ENCODE measurements at regions not wholly inside any gene's neighbourhood (a gene's known extent, or its start where the extent isn't known, plus 50 kb on each side); places are given as distances from the start of the nearest gene placed in this dataset.
"Not testable (repeated sequence)": the region's sequence is repeated elsewhere in the genome, so short reads cannot be mapped to it uniquely, and the experiment has no call there.

GRCh38 chr1:60823151-60823550 lies 259.2 kb upstream of the NFIA start:
- no peak overlapping the region for H3K4me3 ChIP-seq (ENCODE audit: low read depth, low read length)

DNA sequence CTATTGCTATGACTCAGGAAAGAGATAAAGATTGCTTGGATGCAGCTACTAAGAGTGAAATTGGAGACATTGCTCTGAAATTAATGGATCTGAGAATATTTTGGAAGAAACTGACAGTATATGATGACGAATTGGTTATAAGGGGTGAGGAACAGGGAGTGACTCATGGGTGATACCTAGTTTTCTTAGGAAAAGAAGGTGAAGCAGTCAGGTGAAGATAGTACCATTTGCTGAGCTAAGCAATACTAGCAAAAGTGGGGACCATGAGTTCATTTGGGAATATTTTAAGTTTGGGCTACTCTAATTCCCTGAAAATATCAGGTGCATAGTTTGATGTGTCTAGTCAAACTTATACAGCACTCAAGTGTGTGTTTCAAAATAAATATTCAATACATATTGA lies 260.1 kb upstream of the NFIA start:
- H3K4me3 ChIP-seq (ENCODE audit: low read depth, low read length), result no peak overlapping the region

- no peak overlapping the region for H3K4me3 ChIP-seq (ENCODE audit: low read depth, low read length)
Measured at GRCh38 chr1:60821156-60821555, 261.2 kb upstream of the NFIA start.

DNA sequence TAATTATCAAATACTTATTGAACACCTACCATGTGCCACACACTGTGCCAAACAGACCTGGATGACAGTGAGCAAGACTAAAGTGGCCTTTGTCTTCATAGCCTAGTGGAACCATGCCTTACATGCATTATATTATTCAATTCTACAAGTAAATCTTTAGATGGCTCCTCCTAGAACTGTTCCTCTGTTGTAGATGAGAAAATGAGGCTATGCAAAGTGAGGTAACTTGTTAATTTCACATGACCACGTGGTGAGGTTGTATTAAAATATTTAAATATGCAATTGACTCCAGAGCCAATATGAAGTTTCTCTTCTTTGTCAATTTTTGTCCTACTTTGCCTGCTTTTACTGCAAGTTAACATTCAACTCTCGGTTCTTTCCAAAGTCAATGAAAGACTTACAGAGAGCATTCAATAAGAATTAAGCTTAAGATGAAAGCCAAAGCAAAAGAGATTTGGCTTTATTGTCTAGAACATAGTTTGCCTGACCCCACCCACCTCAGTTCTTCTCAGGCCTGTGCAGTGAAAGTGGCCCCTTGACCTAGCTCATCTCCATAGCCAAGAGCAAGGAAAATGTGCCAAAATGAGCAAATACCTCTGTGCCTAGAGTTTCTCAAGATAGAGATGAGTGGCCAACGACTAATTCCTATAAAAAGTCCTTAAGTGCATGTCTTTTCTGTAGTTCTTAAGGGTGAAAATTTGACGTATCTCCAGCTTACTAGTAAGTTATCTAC lies 263.2 kb upstream of the NFIA start:
- no peak overlapping the region for H3K4me3 ChIP-seq (ENCODE audit: low read depth, low read length)

DNA sequence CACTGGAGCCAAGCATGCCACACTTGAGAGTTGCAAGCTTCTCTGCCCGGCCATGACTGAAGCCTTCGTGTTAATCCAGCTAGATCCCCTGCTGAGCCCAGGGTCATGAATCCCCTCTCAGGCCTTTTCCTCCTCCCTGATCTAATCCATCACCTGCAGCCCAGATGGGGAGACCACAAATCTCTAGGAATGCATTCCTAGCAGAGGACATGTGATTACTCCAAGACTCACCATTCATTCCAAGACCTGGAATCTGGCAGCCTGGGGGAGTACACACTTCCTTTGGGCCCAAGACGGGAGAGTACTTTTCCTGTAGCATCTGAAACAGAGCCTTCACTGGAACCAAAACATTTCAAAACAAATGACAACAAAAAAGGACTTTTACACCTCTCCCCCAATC lies 269.3 kb upstream of the NFIA start:
- H3K4me3 ChIP-seq (ENCODE audit: low read depth, low read length), result no peak overlapping the region

GRCh38 chr1:60809204-60809980 lies 273.0 kb upstream of the NFIA start:
- no peak overlapping the region for H3K4me3 ChIP-seq (ENCODE audit: low read depth, low read length)

GRCh38 chr1:60808676-60809075 lies 273.7 kb upstream of the NFIA start:
- H3K4me3 ChIP-seq (ENCODE audit: low read depth, low read length), result no peak overlapping the region

- no peak overlapping the region for H3K4me3 ChIP-seq (ENCODE audit: low read depth, low read length)
Measured at GRCh38 chr1:60802884-60803283, 279.5 kb upstream of the NFIA start.

- H3K4me3 ChIP-seq (ENCODE audit: low read depth, low read length), result no peak overlapping the region
Measured at GRCh38 chr1:60797351-60797750, 285.0 kb upstream of the NFIA start.

DNA sequence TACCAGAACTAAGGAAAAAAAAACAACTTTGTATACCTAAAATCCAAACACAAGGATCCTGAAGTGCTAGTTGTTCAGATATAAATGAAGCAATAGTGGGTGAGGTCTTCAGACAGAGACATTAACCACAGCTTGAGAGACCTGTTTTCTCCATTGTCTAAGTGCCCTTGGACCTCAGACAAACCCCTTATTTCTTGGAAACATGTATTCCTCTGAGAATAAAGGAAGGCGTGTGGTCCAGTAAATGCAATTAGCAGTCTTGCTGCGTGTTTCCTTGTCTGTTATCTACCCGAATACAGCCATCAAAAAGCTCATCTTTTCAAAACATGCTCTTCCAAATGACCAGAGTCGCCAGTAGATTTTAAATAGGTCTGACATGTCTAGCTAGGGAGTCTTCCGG lies 291.1 kb upstream of the NFIA start:
- no peak overlapping the region for H3K4me3 ChIP-seq (ENCODE audit: low read depth, low read length)

- not testable (repeated sequence) for H3K4me3 ChIP-seq (ENCODE audit: low read depth, low read length)
Measured at GRCh38 chr1:60773099-60773498, 309.3 kb upstream of the NFIA start.

DNA sequence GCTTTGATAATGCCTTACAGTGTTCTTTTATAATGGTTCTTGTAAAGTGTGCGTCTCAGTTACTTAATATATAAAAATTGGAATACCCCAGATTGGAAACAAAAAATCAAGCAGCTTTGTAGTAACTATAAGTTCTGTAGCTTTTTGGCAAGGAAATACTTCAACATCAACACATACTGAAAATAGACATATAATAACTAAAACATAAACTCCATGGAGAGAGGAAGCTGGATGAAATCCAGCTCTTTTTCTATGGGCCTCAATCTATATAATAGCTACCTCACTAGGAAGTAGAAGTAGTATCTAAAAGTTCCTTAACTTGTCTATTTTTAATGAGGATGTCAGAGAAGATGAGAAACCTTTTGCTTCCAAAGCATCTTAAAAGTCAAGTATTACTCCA lies 313.3 kb upstream of the NFIA start:
- H3K4me3 ChIP-seq (ENCODE audit: low read depth, low read length), result no peak overlapping the region

DNA sequence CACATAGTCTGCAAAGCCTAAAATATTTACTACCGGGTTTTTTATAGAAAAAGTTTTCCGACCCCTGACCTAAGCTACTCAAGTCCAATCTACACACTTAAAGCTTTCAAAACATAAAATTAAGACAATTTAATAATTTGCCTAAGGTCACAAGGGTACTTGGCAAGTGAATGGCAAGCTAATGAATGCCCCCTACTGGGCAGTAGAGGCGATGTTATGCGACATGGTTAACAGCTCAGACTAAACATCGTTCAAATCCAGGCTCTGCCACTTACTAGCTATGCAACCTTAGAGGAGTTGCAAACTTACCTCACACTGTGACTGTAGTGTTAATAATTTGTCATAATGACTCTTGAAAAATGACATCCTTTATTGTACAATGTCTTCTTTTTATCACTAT lies 317.2 kb upstream of the NFIA start:
- H3K4me3 ChIP-seq (ENCODE audit: low read depth, low read length), result no peak overlapping the region

GRCh38 chr1:60764489-60764888 lies 317.9 kb upstream of the NFIA start:
- no peak overlapping the region for H3K4me3 ChIP-seq (ENCODE audit: low read depth, low read length)

GRCh38 chr1:60763741-60764140 lies 318.6 kb upstream of the NFIA start:
- H3K4me3 ChIP-seq (ENCODE audit: low read depth, low read length), result no peak overlapping the region

DNA sequence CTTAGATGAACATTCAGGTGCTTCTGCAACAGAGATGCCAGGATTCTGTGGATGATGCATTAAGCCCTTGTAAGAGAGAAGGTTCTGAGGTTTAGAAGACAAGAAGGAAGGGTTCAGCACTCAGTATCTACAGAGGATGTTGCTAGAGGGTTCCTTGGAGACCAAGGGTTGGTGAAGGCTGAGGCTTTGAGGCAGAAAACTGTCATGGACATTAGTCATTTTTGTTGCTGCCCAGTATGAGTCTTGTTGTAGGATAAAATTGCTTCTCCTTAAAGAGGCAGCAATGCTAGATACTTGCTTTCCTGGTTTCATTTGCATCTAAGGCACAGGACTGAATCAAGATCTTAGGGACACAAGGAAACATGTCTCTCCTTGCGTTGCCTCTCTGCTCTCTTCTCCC lies 319.4 kb upstream of the NFIA start:
- H3K4me3 ChIP-seq (ENCODE audit: low read depth, low read length), result no peak overlapping the region

DNA sequence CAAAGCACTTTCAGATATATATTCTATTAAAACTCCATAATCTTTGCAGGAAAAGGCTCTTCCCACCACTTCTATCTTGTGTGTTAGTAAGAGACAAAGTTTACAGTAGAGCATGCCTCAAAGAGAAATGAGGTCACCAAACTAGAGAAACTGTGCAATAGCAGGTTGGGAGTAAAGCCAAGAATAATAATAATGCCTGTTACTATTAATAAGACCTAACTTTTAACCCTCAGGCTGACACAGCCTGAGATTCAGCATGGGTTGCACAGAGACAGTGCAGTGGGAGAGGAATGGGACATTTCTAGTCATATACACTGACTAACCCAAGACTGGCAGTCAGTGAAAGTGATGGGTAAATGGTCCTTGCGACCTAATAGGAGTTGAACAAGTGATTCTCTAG lies 320.2 kb upstream of the NFIA start:
- H3K4me3 ChIP-seq (ENCODE audit: low read depth, low read length), result no peak overlapping the region

GRCh38 chr1:60759291-60759690 lies 323.1 kb upstream of the NFIA start:
- H3K4me3 ChIP-seq (ENCODE audit: low read depth, low read length), result no peak overlapping the region

DNA sequence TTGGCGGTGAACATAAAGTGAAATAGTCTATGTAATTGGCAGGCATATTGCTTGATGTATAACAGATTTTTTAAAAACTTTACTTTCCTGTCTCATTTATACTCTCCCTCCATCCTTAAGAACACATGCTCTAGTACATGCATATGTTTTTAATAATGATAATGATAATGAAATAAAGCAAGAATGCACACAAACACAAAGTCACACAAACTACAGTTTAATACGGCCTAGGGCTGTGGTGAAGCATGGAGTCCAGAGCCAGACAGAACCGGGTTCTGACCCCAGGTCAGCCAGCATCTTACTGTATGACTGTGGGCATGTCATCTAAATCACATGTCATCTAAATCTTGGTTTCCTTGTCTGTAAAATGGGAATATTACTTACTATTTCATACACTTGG lies 324.9 kb upstream of the NFIA start:
- H3K4me3 ChIP-seq (ENCODE audit: low read depth, low read length), result no peak overlapping the region

GRCh38 chr1:60753036-60753900 lies 329.1 kb upstream of the NFIA start:
- no peak overlapping the region for H3K4me3 ChIP-seq (ENCODE audit: low read depth, low read length)

- H3K4me3 ChIP-seq (ENCODE audit: low read depth, low read length), result no peak overlapping the region
Measured at GRCh38 chr1:60751306-60751705, 331.1 kb upstream of the NFIA start.

- H3K4me3 ChIP-seq (ENCODE audit: low read depth, low read length), result no peak overlapping the region
Measured at GRCh38 chr1:60747353-60747752, 335.0 kb upstream of the NFIA start.
